HepG2 (cell line): ENCODE measurements at regions not wholly inside any gene's neighbourhood (a gene's known extent, or its start where the extent isn't known, plus 50 kb on each side); places are given as distances from the start of the nearest gene placed in this dataset.

Experiments
- ATAC-seq: fragments of 200-7000 bp; cut with Tn5 transposase; 3 replicates; pipeline ENCODE4 v1.9.1; 2020; ENCODE audit warnings: mild to moderate bottlenecking, moderate library complexity
- BruUV-seq: library from RNA; stranded (reverse); fragments of 400-500 nt; replicated peaks from 2 replicates; lab custom pipeline; 2021; lab: Mats Ljungman, UMichigan
- CTCF ChIA-PET: fragments of 300-600 bp; formaldehyde crosslinking; extraction: SDS; loops from one replicate; lab custom pipeline; 2021; ENCODE audit warnings: low total read pairs, inconsistent platforms, low intra/inter-chr PET ratio; lab: Yijun Ruan, JAX
- POLR2A ChIA-PET: fragments of 350-600 bp; sonication (Branson Sonifier 250); formaldehyde crosslinking; loops from one replicate; lab custom pipeline; 2020; ENCODE audit warnings: antibody characterized with exemption, inconsistent platforms; lab: Yijun Ruan, JAX
- DNase-seq: peaks from one replicate; pipeline ENCODE4 v3.0.0-alpha.2; 2015; ENCODE audit warnings: low spot score
- FAIRE-seq: peaks from 3 replicates; lab custom pipeline; 2011; peaks lifted over from hg19 to GRCh38; lab: Jason Lieb, UNC
- H2AFZ ChIP-seq: one replicate; pipeline ENCODE4 v1.6.1; 2011; ENCODE audit warnings: low read length, inconsistent platforms
- H3K27ac ChIP-seq: fragments of 300-600 bp; 3 replicates; pipeline ENCODE4 v1.8.0; 2011; ENCODE audit warnings: mixed run types, mild to moderate bottlenecking, mixed read lengths, low read length, inconsistent platforms; ENCODE audit not compliant: insufficient read depth; ENCODE audit errors: extremely low read length
- H3K27me3 ChIP-seq, 2 experiments: fragments of 200-600 bp in 1 of 2; 2 replicates in 1 of 2; 3 replicates in 1 of 2; pipeline versions ENCODE4 v1.6.0 to v1.8.0; 2011; ENCODE audit warnings: low read length in 2 of 2, mild to moderate bottlenecking in 2 of 2, moderate library complexity in 2 of 2, inconsistent platforms in 1 of 2; ENCODE audit not compliant: insufficient read depth in 2 of 2, control insufficient read depth in 1 of 2
- H3K36me3 ChIP-seq, 2 experiments: fragments of 200-600 bp in 1 of 2; replicated peaks in 1 of 2; 2 replicates in 1 of 2; 3 replicates in 1 of 2; pipeline versions ENCODE4 v1.5.1 to v1.8.0; 2011; ENCODE audit warnings: low read length in 2 of 2, inconsistent platforms in 1 of 2; ENCODE audit not compliant: insufficient read depth in 2 of 2, control insufficient read depth in 1 of 2
- H3K4me1 ChIP-seq: 2 replicates; pipeline ENCODE4 v1.5.1; 2012; ENCODE audit warnings: low read length, inconsistent platforms; ENCODE audit not compliant: insufficient read depth
- H3K4me2 ChIP-seq: 2 replicates; pipeline ENCODE4 v1.6.0; 2011; ENCODE audit warnings: low read depth, low read length, inconsistent platforms
- H3K4me3 ChIP-seq, 3 experiments: fragments of 200-600 bp in 1 of 3; sonication (generic), shearing (Covaris generic) in 1 of 3; replicated peaks in 1 of 3; 2 replicates each; pipeline ENCODE4 v1.5.1; 2011 to 2016; ENCODE audit warnings: low read length in 3 of 3, inconsistent platforms in 2 of 3, low read depth in 2 of 3, mild to moderate bottlenecking in 2 of 3, control low read depth in 1 of 3, mixed read lengths in 1 of 3; ENCODE audit not compliant: insufficient read depth in 1 of 3
- H3K79me2 ChIP-seq: one replicate; pipeline ENCODE4 v1.6.1; 2011; ENCODE audit warnings: low read length, inconsistent platforms; ENCODE audit not compliant: insufficient read depth
- H3K9ac ChIP-seq: 2 replicates; pipeline ENCODE4 v1.6.0; 2011; ENCODE audit warnings: mild to moderate bottlenecking, low read depth, low read length, inconsistent platforms; ENCODE audit not compliant: insufficient read depth
- H3K9me3 ChIP-seq: 2 replicates; pipeline ENCODE4 v1.5.1; 2012; ENCODE audit warnings: mild to moderate bottlenecking, low read length
- H4K20me1 ChIP-seq: 2 replicates; pipeline ENCODE4 v1.6.0; 2011; ENCODE audit warnings: inconsistent platforms, mild to moderate bottlenecking, low read length, moderate library complexity; ENCODE audit not compliant: insufficient read depth
- BRD4 ChIP-seq: sonication (generic); formaldehyde crosslinking; IDR thresholded peaks from 2 replicates; pipeline ENCODE4 v1.4.0; 2020; ENCODE audit warnings: missing genetic modification reagents
- EED ChIP-seq: sonication (generic); formaldehyde crosslinking; IDR thresholded peaks from 2 replicates; pipeline ENCODE4 v1.5.0; 2020; ENCODE audit warnings: mild to moderate bottlenecking, missing genetic modification reagents
- ELF3 ChIP-seq: IDR thresholded peaks from 2 replicates; pipeline ENCODE4 v1.6.1; 2016; ENCODE audit warnings: missing genetic modification reagents, missing compliant biosample characterization
- ETV6 ChIP-seq: sonication (generic); formaldehyde crosslinking; conservative IDR thresholded peaks from 2 replicates; pipeline ENCODE4 v1.4.0; 2020; ENCODE audit warnings: missing genetic modification reagents
- HNRNPL ChIP-seq: fragments of 200-400 bp; formaldehyde crosslinking; IDR thresholded peaks from 2 replicates; pipeline ENCODE4 v1.6.1; 2017; ENCODE audit warnings: mild to moderate bottlenecking, low read depth, low read length
- MED1 ChIP-seq: sonication (generic); formaldehyde crosslinking; IDR thresholded peaks from 2 replicates; pipeline ENCODE4 v1.4.0; 2020; ENCODE audit warnings: missing genetic modification reagents
- PHF5A ChIP-seq: IDR thresholded peaks from one replicate; pipeline ENCODE4 v1.6.1; 2018; ENCODE audit warnings: low read depth, missing genetic modification reagents; ENCODE audit not compliant: unreplicated experiment
- ZBTB39 ChIP-seq: sonication (generic); formaldehyde crosslinking; IDR thresholded peaks from 2 replicates; pipeline ENCODE4 v1.5.0; 2020; ENCODE audit warnings: missing genetic modification reagents
- ZNF180 ChIP-seq: sonication (generic); formaldehyde crosslinking; IDR thresholded peaks from 2 replicates; pipeline ENCODE4 v1.4.0; 2020; ENCODE audit warnings: low read depth, missing genetic modification reagents, borderline replicate concordance
- ZNF260 ChIP-seq: sonication (generic); formaldehyde crosslinking; IDR thresholded peaks from 2 replicates; pipeline ENCODE4 v1.4.0; 2020; ENCODE audit warnings: missing genetic modification reagents, low read depth, mild to moderate bottlenecking, borderline replicate concordance
- ZNF407 ChIP-seq: sonication (generic); formaldehyde crosslinking; IDR thresholded peaks from one replicate; pipeline ENCODE4 v1.5.1; 2020; ENCODE audit warnings: mild to moderate bottlenecking, missing genetic modification reagents; ENCODE audit errors: not compliant biosample characterization
- WGBS: methylation state at CpG from one replicate; pipeline ENCODE4 v1.1.6; 2017; ENCODE audit warnings: low lambda C conversion rate; 5-methylcytosine and 5-hydroxymethylcytosine counted together
- in situ Hi-C: cut with HindIII; loops from 2 replicates; pipeline ENCODE4 v1.10.0; 2017; ENCODE audit warnings: low pct_unique_long_range_greater_than_20kb; ENCODE audit not compliant: extremely low pct_ligation_motif_present
- intact Hi-C: fragments of 100-400 bp; cut with micrococcal nuclease; formaldehyde crosslinking; loops from one replicate; pipeline ENCODE4 v1.10.0; 2022; ENCODE audit not compliant: unreplicated experiment

GRCh38 chr16:8062677-8063076, 527.6 kb downstream of the TMEM114 start:
- POLR2A ChIA-PET: no interaction called here
- Histone ChIP-seq H2AFZ (no peak overlapping the region), H3K27me3 (no peaks in the 10 kb centered on the region), H3K27ac (no peak overlapping the region), H3K9ac (no peak overlapping the region), H3K4me2 (no peak overlapping the region), H3K36me3 (no peaks in the 10 kb centered on the region), H3K9me3 (peaks cover 38% of the 10 kb centered on the region), H4K20me1 (no peaks in the 10 kb centered on the region), H3K4me1 (no peaks in the 10 kb centered on the region), H3K4me3 (no peak overlapping the region), H3K79me2 (no peaks in the 10 kb centered on the region)
- intact Hi-C loops (no loop called here), in situ Hi-C loops (no loop called here)
- DNase-seq (no peak), FAIRE-seq (no peak), ATAC-seq (no peak)
- CTCF ChIA-PET: no interaction called here
- BruUV-seq: no TSS peak
- 28% methylated on average over 9 of the region's 9 CpGs for WGBS
- TF ChIP-seq ELF3 (CRISPR knock-in tag) (no peak), ZNF260 (CRISPR knock-in tag) (no peak), ZNF180 (no peak), MED1 (CRISPR knock-in tag) (no peak), HNRNPL (no peak), ZBTB39 (CRISPR knock-in tag) (no peak), PHF5A (CRISPR knock-in tag) (no peak), ZNF407 (CRISPR knock-in tag) (no peak), EED (CRISPR knock-in tag) (no peak), BRD4 (CRISPR knock-in tag) (no peak), ETV6 (CRISPR knock-in tag) (no peak)
